G401 (cell line): ENCODE measurements at regions not wholly inside any gene's neighbourhood (a gene's known extent, or its start where the extent isn't known, plus 50 kb on each side); places are given as distances from the start of the nearest gene placed in this dataset.
"Not testable (repeated sequence)": the region's sequence is repeated elsewhere in the genome, so short reads cannot be mapped to it uniquely, and the experiment has no call there.

Source experiments
- DNase-seq: peaks from one replicate; pipeline ENCODE4 v3.0.0-alpha.2; 2015; ENCODE audit warnings: low spot score
- in situ Hi-C: cut with HindIII; loops from 2 replicates; pipeline ENCODE4 v1.10.0; 2016; ENCODE audit warnings: low sequenced_read_pairs, mixed read lengths

DNA sequence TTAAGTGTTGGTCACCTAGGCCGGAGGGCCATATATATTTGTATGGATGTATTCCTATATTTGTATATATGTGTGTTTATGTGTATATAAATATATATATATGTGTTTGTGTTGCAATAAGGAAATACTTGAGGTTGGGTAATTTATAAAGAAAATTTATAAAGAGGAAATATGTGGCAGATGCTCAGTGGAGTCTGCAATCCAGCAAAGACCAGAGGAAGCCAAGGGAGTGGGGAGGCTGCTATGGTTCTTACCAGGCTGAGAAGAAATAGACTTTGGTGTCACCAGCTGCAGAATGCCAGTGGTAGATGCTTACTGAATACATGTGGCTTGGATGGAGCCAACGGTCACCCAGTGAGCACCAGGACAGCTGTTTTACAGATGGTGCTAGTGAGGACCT lies 97.4 kb upstream of the ELOVL5 start:
- DNase-seq: no peak
- in situ Hi-C loops: no loop called here

DNA sequence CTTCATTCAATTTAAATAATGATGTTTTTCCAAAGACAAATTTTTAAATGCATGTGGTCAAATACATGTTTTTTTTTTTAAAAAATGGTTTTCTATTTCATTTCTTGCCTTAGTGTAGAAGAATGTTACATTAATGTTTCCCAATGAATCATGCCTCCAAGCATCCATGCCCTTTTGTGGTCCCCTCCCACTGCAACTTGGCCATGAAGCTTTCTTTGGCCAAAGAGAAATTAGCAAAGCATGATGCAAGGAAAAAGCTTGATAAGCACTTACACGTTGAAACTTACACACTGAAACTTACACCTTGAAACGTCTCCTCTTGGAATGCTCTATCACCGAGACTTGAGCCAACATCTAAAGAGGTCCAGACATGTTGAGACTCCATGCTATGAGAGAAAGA lies 93.0 kb upstream of the ELOVL5 start:
- in situ Hi-C loops: no loop called here
- no peak for DNase-seq

DNA sequence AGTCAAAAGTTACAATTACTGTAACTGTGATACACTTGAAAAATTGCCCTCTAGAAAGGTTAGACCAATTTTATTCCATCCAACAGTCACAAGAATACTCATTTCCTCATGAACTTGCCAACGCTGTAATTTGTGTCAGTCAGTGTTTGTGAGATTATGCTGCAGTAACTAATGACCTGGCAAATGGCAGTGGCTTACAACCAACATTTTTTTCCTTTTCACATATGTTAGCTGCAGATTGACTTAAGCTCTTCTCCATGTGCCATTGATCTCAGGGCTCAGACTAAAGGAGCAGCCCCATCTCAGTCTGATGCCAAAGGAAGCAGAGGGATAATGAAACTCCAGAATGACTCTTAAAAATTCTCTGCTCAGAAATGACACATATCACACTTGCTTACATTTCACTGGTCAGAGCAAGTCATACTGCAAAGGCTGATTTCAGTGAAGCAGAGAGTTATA lies 92.3 kb upstream of the ELOVL5 start:
- in situ Hi-C loops: no loop called here
- no peak for DNase-seq

GRCh38 chr6:53440336-53440945 lies 91.7 kb upstream of the ELOVL5 start:
- no peak for DNase-seq
- in situ Hi-C loops: no loop called here

DNA sequence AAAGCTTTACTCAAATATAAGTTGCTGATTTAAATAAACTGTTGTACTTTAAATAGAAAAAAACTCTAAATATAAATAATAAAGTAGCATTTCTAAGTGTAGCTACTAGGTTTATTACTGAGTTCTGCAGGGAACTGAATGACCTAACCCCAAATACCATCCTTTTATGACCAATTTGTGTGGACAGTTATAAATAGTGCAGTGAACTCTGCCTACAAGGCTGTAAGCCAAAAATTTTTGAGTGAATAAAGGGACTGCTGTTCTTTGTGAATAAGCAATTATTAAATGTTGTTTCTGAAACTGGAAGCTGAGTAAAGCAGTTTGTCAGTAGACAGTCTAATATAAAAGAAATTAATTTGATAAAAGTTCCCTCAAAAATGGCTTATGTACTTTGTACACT lies 90.8 kb upstream of the ELOVL5 start:
- DNase-seq: peak; percentile 30
- in situ Hi-C loops: no loop called here

- in situ Hi-C loops: no loop called here
These were observed 88.9 kb upstream of the ELOVL5 start for GRCh38 chr6:53437557-53438202.

GRCh38 chr6:53436526-53437303 lies 88.0 kb upstream of the ELOVL5 start:
- no peak for DNase-seq
- in situ Hi-C loops: no loop called here

More at GRCh38 chr6:53437557-53438202, 88.9 kb upstream of the ELOVL5 start:
- peak; percentile 63 for DNase-seq

GRCh38 chr6:53433951-53434285 lies 85.2 kb upstream of the ELOVL5 start:
- in situ Hi-C loops: no loop called here
- no peak for DNase-seq

- DNase-seq: no peak
- in situ Hi-C loops: no loop called here
These were observed 84.7 kb upstream of the ELOVL5 start for GRCh38 chr6:53433261-53433950.

DNA sequence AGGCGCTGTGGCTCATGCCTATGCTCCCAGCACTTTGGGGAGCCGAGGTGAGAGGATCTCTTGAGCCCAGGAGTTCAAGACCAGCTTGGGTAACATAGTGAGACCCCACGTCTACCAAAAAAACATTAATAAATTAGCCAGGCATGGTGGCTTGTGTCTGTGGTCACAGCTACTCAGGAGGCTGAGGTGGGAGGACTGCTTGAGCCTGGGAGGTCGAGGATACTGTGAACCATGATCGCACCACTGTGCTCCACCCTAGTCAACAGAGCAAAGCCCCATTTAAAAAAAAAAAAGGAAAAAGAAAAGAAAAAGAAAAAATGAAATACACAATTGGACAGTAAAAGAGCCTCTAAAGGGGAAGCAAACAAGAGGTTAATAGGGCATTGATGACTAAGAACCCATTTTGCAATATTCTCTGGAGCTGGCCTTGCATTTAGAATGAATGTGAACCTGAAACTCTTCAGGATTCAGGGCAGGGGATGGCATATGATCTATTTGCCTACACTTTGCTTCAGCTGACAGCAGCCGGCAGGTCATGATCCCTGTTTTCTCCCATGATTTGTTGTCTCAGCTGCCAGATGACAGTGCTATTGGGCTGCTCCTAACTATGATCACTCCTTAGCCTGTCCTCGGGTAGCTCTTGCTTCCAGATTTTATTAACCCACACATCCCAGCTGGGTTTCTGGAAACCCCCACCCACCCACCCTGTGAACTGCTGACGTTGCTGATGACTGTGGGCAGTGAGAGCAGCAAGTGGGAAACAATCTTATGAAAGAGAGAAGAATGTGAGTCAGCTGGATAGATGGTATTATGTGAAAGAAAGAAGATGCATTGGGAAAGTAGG lies 83.8 kb upstream of the ELOVL5 start:
- in situ Hi-C loops: no loop called here
- no peak for DNase-seq

GRCh38 chr6:53431704-53432103 lies 83.0 kb upstream of the ELOVL5 start:
- DNase-seq: no peak
- in situ Hi-C loops: no loop called here

GRCh38 chr6:53429401-53429800 lies 80.7 kb upstream of the ELOVL5 start:
- in situ Hi-C loops: no loop called here
- no peak for DNase-seq

- in situ Hi-C loops: no loop called here
These were observed 80.1 kb upstream of the ELOVL5 start for GRCh38 chr6:53428886-53429285.

GRCh38 chr6:53426667-53427270 lies 78.0 kb upstream of the ELOVL5 start:
- DNase-seq: no peak
- in situ Hi-C loops: no loop called here

More at GRCh38 chr6:53428886-53429285, 80.1 kb upstream of the ELOVL5 start:
- no peak for DNase-seq

DNA sequence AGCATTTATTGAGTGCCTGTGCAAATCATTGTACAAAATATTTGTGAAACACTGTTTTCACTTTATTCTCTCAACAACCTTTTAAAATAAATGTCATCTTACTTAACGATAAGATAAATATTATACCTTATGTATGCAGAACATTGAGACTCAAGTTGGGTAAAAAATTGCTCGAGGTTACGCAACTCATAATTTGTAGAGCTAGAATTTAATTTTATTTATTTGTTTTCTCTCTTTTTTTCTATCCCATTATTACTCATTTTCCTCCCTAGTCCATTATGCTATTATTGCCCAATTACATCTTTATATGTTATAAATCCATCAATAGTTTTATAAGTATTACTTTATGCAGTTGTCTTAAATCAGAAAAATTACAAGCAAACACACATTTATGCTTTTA lies 77.4 kb upstream of the ELOVL5 start:
- in situ Hi-C loops: no loop called here
- no peak for DNase-seq

DNA sequence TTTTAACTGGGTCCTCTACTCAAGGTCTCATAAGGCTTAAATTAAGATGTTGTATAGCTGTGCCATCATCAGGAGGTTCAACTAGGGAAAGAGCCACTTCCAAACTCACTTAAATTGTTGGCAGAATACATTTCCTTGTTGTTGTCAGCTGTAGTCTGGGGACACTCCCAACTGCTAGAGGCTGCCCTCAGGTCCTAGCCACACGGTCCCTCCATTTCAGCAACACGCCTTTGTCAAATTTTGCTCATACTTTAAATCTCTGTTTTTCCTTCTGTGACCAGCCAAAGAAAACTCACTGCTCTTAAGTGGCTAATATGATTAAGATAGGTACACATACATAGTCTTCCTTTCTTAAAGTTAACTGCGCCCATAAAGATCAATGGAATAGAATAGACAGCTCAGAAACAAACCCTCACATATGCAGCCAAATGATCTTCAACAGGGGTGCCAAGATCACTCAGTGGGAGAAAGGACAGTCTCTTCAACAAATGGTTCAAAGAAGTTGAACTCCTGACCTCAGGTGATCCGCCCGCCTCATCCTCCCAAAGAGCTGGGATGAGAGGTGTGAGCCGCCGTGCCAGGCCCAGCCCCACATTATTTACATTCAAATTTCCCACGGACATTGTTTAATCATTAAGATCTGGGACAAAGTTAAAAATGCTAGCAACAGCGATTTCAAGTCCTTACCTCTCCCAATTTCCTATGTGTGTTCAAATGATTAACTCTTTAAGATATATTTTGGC lies 76.4 kb upstream of the ELOVL5 start:
- in situ Hi-C loops: no loop called here

DNA sequence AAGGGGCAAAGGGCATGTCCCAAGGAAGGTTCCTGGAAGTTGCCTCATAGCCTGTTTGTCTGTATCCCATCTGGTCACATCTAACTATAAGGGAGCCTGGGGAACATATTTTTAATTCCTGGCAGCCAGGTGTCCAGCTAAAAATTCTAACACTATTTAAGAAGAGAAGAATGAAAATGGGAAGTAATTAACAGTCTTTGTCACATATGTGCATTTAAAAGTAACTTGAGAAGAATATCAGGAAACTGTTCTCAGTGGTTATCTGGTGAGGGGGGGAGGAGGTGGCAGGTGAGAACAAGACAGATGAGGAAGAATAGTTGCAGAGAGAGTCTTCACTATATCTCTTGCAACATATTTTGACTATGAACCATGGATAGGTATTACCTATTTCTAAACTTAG lies 75.5 kb upstream of the ELOVL5 start:
- DNase-seq: no peak
- in situ Hi-C loops: no loop called here

More for the DNA sequence above, 76.4 kb upstream of the ELOVL5 start:
- DNase-seq: no peak

GRCh38 chr6:53423560-53423959 lies 74.8 kb upstream of the ELOVL5 start:
- in situ Hi-C loops, DNase-seq: not testable (repeated sequence)
